Coronary artery (tissue), 2 donors: ENCODE measurements at regions not wholly inside any gene's neighbourhood (a gene's known extent, or its start where the extent isn't known, plus 50 kb on each side); places are given as distances from the start of the nearest gene placed in this dataset.

Source experiments
- DNase-seq: peaks from one replicate; pipeline ENCODE4 v3.0.0-alpha.2; 2017; ENCODE audit warnings: low spot score
- H3K27ac ChIP-seq, 2 donors: fragments of 200-600 bp; sonication (generic); one replicate each; pipeline ENCODE4 v1.5.1; 2016 to 2019
- H3K4me3 ChIP-seq: fragments of 200-600 bp; sonication (generic); 2 replicates; pipeline ENCODE4 v1.5.1; 2016; ENCODE audit warnings: mild to moderate bottlenecking, moderate library complexity
- TF ChIP-seq, protein P1 (sequence below): fragments of 200-600 bp; sonication (generic); IDR thresholded peaks from one replicate; pipeline ENCODE4 v1.5.1; 2019; ENCODE audit warnings: antibody characterized with exemption

- peak; percentile 88 for DNase-seq
- Histone ChIP-seq H3K27ac (peak overlapping the region; percentile 18 to 84), H3K4me3 (peak overlapping the region; percentile 64)
- TF ChIP-seq, protein P1, sequence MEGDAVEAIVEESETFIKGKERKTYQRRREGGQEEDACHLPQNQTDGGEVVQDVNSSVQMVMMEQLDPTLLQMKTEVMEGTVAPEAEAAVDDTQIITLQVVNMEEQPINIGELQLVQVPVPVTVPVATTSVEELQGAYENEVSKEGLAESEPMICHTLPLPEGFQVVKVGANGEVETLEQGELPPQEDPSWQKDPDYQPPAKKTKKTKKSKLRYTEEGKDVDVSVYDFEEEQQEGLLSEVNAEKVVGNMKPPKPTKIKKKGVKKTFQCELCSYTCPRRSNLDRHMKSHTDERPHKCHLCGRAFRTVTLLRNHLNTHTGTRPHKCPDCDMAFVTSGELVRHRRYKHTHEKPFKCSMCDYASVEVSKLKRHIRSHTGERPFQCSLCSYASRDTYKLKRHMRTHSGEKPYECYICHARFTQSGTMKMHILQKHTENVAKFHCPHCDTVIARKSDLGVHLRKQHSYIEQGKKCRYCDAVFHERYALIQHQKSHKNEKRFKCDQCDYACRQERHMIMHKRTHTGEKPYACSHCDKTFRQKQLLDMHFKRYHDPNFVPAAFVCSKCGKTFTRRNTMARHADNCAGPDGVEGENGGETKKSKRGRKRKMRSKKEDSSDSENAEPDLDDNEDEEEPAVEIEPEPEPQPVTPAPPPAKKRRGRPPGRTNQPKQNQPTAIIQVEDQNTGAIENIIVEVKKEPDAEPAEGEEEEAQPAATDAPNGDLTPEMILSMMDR = peak; percentile 91
Measured at GRCh38 chr11:109946322-109946846, 146.8 kb upstream of the ZC3H12C start.

GRCh38 chr11:109954534-109954933 lies 138.7 kb upstream of the ZC3H12C start:
- DNase-seq = no peak
- Histone ChIP-seq H3K4me3 (no peak overlapping the region), H3K27ac (no peak overlapping the region)
- TF ChIP-seq, protein P1 = no peak

- no peak for DNase-seq
- TF ChIP-seq, protein P1 = no peak
- no peak overlapping the region for H3K4me3 ChIP-seq
- no peak overlapping the region for H3K27ac ChIP-seq
Measured at GRCh38 chr11:109956124-109956793, 136.9 kb upstream of the ZC3H12C start.

DNA sequence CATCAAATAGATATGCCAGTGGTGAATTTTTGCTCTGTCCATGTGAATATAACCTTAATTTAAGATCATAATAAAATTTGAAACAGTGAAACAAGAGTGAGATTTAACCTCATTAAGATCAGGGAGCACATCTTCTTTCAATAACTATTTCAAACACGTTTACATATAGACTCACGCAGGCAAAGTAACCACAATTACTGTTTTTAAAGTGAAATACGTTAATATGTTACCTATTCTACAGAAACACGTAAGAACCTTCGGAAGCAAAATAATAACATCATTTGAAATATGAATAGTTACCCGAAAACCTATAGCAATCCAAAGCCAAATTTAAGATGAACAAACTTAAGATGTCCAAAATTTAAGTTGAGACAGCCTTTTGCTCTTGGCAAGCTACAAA lies 136.2 kb upstream of the ZC3H12C start:
- Histone ChIP-seq H3K27ac (no peak overlapping the region), H3K4me3 (no peak overlapping the region)
- TF ChIP-seq, protein P1 = no peak
- no peak for DNase-seq

DNA sequence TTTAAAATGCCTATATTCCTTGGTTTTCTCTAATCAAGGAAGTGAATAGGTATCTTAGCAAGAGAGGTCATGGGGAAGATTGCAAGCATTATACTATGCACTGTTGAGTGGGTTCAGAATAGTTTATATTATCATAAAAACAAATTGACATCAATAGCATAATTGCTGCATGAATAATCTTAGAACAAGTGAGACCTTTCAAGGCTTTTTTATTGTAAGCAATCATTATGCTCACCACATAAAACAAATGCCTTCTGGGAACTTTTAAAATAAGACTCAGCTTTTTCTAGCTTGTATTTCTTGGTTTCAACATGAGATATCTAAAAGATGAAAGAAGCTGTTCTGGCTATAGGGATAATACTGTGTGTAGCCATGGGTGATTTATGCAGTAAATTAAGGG lies 135.6 kb upstream of the ZC3H12C start:
- Histone ChIP-seq H3K4me3 (no peak overlapping the region), H3K27ac (no peak overlapping the region)
- TF ChIP-seq, protein P1 = no peak
- DNase-seq = no peak

DNA sequence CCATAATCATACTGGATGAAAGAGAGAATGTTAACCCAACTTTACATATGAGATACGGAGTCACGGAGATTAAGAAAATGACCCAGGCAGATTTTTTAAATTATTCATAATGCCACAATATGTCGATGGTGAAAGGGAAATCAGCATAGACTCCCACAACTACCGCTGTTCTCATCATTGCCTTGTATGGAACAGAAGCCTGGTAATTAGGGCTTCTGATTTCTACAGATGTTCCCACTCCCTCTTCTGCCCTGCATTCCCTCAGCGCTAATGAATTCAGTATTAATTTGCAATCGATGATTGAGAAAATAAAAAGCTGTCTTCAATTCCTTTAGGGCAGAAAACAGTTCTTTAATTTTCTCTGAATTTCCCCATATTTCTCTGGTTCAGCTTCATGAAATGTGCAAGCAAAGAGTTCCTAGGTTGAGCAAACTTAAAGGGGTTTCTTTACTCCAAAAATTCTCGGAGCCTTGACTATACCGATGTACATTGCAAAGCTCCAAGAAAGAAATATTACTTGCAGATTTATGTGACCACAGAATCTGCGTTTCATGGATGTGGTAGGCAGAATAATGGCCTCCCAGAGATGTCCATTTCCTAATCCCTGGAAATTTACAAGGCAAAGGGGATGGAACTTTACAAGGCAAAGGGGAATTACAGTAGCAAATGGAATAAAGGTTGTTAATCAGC lies 134.9 kb upstream of the ZC3H12C start:
- TF ChIP-seq, protein P1 = no peak
- H3K4me3 ChIP-seq = no peak overlapping the region
- no peak overlapping the region for H3K27ac ChIP-seq
- DNase-seq = no peak

DNA sequence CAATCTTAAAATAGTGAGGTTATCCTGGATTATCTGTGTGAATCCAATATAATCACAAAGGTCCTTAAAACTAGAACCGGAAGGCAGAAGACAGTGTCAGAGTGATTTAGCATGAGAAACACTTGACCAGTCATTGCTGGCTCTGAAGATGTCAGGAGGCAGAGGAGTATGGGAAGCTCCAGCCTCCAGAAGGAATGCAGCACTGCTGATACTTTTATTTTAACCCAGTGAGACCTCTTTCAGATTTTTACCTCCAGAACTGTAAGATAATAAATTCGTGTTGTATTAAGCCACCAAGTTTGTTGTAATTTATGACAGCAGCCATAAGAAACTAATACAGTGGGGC lies 134.4 kb upstream of the ZC3H12C start:
- DNase-seq = no peak
- TF ChIP-seq, protein P1 = no peak
- H3K4me3 ChIP-seq = no peak overlapping the region
- H3K27ac ChIP-seq = no peak overlapping the region
